Body of pancreas (tissue), 4 donors: ENCODE measurements at regions not wholly inside any gene's neighbourhood (a gene's known extent, or its start where the extent isn't known, plus 50 kb on each side); places are given as distances from the start of the nearest gene placed in this dataset.

Source experiments
- ATAC-seq: fragments of 150-250 bp; one replicate; pipeline ENCODE4 v1.9.1; 2016
- DNase-seq, 4 donors: peaks; one replicate each; pipeline ENCODE4 v3.0.0-alpha.2; 2019
- H3K27ac ChIP-seq, 4 donors: fragments of 200-600 bp; sonication (generic); 1 replicate in 3 of 4; 2 replicates in 1 of 4; pipeline versions ENCODE4 v1.5.1 to v1.6.1; 2016 to 2019; ENCODE audit warnings: mild to moderate bottlenecking in 1 of 4, mixed read lengths in 1 of 4, moderate library complexity in 1 of 4
- H3K27me3 ChIP-seq, 2 donors: fragments of 200-600 bp; sonication (generic); one replicate each; pipeline ENCODE4 v1.6.0; 2016; ENCODE audit warnings: mild to moderate bottlenecking in 1 of 2
- H3K36me3 ChIP-seq, 2 donors: fragments of 200-600 bp; sonication (generic); replicated peaks in 1 of 2; 2 replicates each; pipeline ENCODE4 v1.5.1; 2016; ENCODE audit warnings: low read depth in 2 of 2; ENCODE audit not compliant: insufficient read depth in 1 of 2
- H3K4me1 ChIP-seq: fragments of 200-600 bp; sonication (generic); one replicate; pipeline ENCODE4 v1.6.0; 2016
- H3K4me3 ChIP-seq, 2 donors: fragments of 200-600 bp; sonication (generic); 1 replicate in 1 of 2; 2 replicates in 1 of 2; pipeline ENCODE4 v1.5.1; 2016 to 2019
- H3K9me3 ChIP-seq, 3 donors: fragments of 200-600 bp; sonication (generic); 1 replicate in 2 of 3; 2 replicates in 1 of 3; pipeline ENCODE4 v1.5.1; 2016
- CTCF ChIP-seq, 7 experiments: fragments of 450-650 bp in 4 of 7; fragments of 200-600 bp in 3 of 7; sonication (generic) in 3 of 7; IDR thresholded peaks; one replicate each; pipeline ENCODE4 v1.5.1; 2016 to 2019; ENCODE audit warnings: antibody characterized with exemption in 7 of 7
- POLR2A ChIP-seq, 3 donors: fragments of 450-650 bp; IDR thresholded peaks; one replicate each; pipeline ENCODE4 v1.6.1; 2016; ENCODE audit warnings: antibody characterized with exemption in 3 of 3, mild to moderate bottlenecking in 2 of 3
- WGBS, 2 donors: methylation state at CpG; one replicate each; pipeline ENCODE4 v1.1.5; 2017; 5-methylcytosine and 5-hydroxymethylcytosine counted together
- intact Hi-C: fragments of 100-400 bp; cut with DNase I; formaldehyde crosslinking; loops from one replicate; pipeline ENCODE4 v1.15.1; 2023

GRCh38 chr2:52510432-52510831, 1257.2 kb upstream of the CHAC2 start:
- Histone ChIP-seq H3K36me3 (no peaks in the 10 kb centered on the region), H3K27me3 (no peaks in the 10 kb centered on the region), H3K27ac (no peak overlapping the region), H3K4me1 (no peaks in the 10 kb centered on the region), H3K4me3 (no peak overlapping the region), H3K9me3 (no peaks in the 10 kb centered on the region)
- ATAC-seq (no peak), DNase-seq (no peak)
- intact Hi-C loops = no loop called here
- TF ChIP-seq CTCF (IDR thresholded peaks at IDR 0.05) = no peak
- TF ChIP-seq POLR2A (IDR thresholded peaks at IDR 0.05) = no peak
- 47 to 60% methylated on average over 1 of the region's 1 CpG for WGBS, 2 donors

- H3K27ac ChIP-seq = no peak overlapping the region
- no peak for TF ChIP-seq CTCF (IDR thresholded peaks at IDR 0.05)
- TF ChIP-seq POLR2A (IDR thresholded peaks at IDR 0.05) = no peak
- no peak for DNase-seq
These were observed 1265.1 kb upstream of the CHAC2 start for GRCh38 chr2:52502476-52502860.

GRCh38 chr2:52501715-52502475, 1265.7 kb upstream of the CHAC2 start:
- Histone ChIP-seq H3K9me3 (peaks cover 0 to 7% (median 0%) of the 10 kb centered on the region in 3 donors), H3K4me1 (peaks cover 33% of the 10 kb centered on the region), H3K27me3 (no peaks in the 10 kb centered on the region), H3K4me3 (no peak overlapping the region), H3K36me3 (no peaks in the 10 kb centered on the region), H3K27ac (peak overlapping the region in 1 of 4 donors; percentile 17)
- 30 to 38% methylated on average over 2 of the region's 2 CpGs for WGBS, 2 donors
- DNase-seq (no peak), ATAC-seq (peak; percentile 33)
- intact Hi-C loops = no loop called here
- TF ChIP-seq POLR2A (IDR thresholded peaks at IDR 0.05) (no peak), CTCF (IDR thresholded peaks at IDR 0.05) (no peak)

More at GRCh38 chr2:52502476-52502860, 1265.1 kb upstream of the CHAC2 start:
- ATAC-seq = no peak
- peaks cover 33% of the 10 kb centered on the region for H3K4me1 ChIP-seq
- H3K9me3 ChIP-seq = peaks cover 0 to 4% (median 0%) of the 10 kb centered on the region in 3 donors
- H3K36me3 ChIP-seq = no peaks in the 10 kb centered on the region
- WGBS, 2 donors = 25 to 30% methylated on average over 2 of the region's 2 CpGs
- no peaks in the 10 kb centered on the region for H3K27me3 ChIP-seq
- intact Hi-C loops = no loop called here
- H3K4me3 ChIP-seq = no peak overlapping the region

GRCh38 chr2:52500561-52500960, 1267.0 kb upstream of the CHAC2 start:
- H3K27me3 ChIP-seq = no peaks in the 10 kb centered on the region
- DNase-seq (no peak), ATAC-seq (no peak)
- TF ChIP-seq CTCF (IDR thresholded peaks at IDR 0.05) (no peak), POLR2A (IDR thresholded peaks at IDR 0.05) (no peak)
- H3K9me3 ChIP-seq = peaks cover 0 to 7% (median 0%) of the 10 kb centered on the region in 3 donors
- H3K36me3 ChIP-seq = no peaks in the 10 kb centered on the region
- H3K4me3 ChIP-seq = no peak overlapping the region
- H3K4me1 ChIP-seq = peaks cover 33% of the 10 kb centered on the region
- 13 to 20% methylated on average over 2 of the region's 2 CpGs for WGBS, 2 donors
- intact Hi-C loops = no loop called here
- no peak overlapping the region for H3K27ac ChIP-seq
